BLaER1 treated with 17β-estradiol and CSF1 and Interleukin-3, amounts not matched to agents 10 nM and 100 nM (cell line): ENCODE measurements at regions not wholly inside any gene's neighbourhood (a gene's known extent, or its start where the extent isn't known, plus 50 kb on each side); places are given as distances from the start of the nearest gene placed in this dataset.
"Not testable (repeated sequence)": the region's sequence is repeated elsewhere in the genome, so short reads cannot be mapped to it uniquely, and the experiment has no call there.

Experiments used
- H3K27ac ChIP-seq, 11 experiments: shearing (Covaris generic); formaldehyde crosslinking; 2 replicates each; pipeline ENCODE4 v1.8.1; 2022
- H3K27me3 ChIP-seq, 11 experiments: shearing (Covaris generic); formaldehyde crosslinking; 2 replicates each; pipeline ENCODE4 v1.8.1; 2022
- H3K36me3 ChIP-seq, 11 experiments: shearing (Covaris generic); formaldehyde crosslinking; 2 replicates each; pipeline ENCODE4 v1.8.1; 2022
- H3K4me1 ChIP-seq, 10 experiments: shearing (Covaris generic); formaldehyde crosslinking; 2 replicates each; pipeline ENCODE4 v1.8.1; 2022
- H3K4me2 ChIP-seq, 11 experiments: shearing (Covaris generic); formaldehyde crosslinking; 2 replicates each; pipeline ENCODE4 v1.8.1; 2022
- H3K4me3 ChIP-seq, 10 experiments: shearing (Covaris generic); formaldehyde crosslinking; 2 replicates each; pipeline ENCODE4 v1.8.1; 2022
- H3K9ac ChIP-seq, 11 experiments: shearing (Covaris generic); formaldehyde crosslinking; 2 replicates each; pipeline ENCODE4 v1.8.1; 2022
- H3K9me3 ChIP-seq, 11 experiments: shearing (Covaris generic); formaldehyde crosslinking; replicated peaks in 1 of 11; 2 replicates each; pipeline ENCODE4 v1.8.1; 2022
- H4K20me1 ChIP-seq, 11 experiments: shearing (Covaris generic); formaldehyde crosslinking; 2 replicates each; pipeline ENCODE4 v1.8.1; 2022
- Cebpa-rat ChIP-seq, 11 experiments: shearing (Covaris generic); IDR thresholded peaks; 2 replicates each; pipeline ENCODE4 v1.8.1; 2022

- Histone ChIP-seq H3K9me3 (no peaks in the 10 kb centered on the region), H3K4me2 (0 out of 22 replicates have a peak overlapping the region, but pooled peaks of 1 of the 11 experiments have one; percentile 7), H3K9ac (no peak overlapping the region), H3K27ac (no peak overlapping the region), H3K4me3 (no peak overlapping the region), H4K20me1 (no peaks in the 10 kb centered on the region), H3K36me3 (no peaks in the 10 kb centered on the region), H3K4me1 (peaks cover 0 to 11% (median 2%) of the 10 kb centered on the region in 10 experiments; a peak in 7 of 20 replicates), H3K27me3 (no peaks in the 10 kb centered on the region)
- no peak for TF ChIP-seq Cebpa-rat (IDR thresholded peaks at IDR 0.05)
Observed at GRCh38 chr20:40865095-40865494, 163.5 kb upstream of the TOP1 start.

DNA sequence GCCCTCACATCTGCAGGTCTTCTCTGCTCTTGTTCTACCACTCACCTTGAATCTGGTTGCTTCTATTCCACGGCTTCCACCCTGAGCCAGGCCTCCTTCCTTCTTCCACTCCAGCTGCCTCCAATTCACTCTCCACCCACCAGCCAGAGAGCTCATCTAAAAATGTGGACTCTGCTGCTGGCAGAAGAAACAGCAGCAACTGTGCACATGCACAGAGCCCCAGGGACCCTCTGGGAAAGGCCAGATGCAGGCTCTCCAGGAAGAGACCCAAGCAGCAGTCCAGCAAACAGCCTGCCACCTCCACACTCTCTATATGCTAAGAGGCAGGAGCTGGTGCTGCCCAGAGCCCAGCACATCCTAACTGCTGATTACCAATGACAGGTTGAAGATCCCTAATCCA, 162.6 kb upstream of the TOP1 start:
- Histone ChIP-seq H3K4me3 (no peak overlapping the region), H3K4me2 (peak overlapping the region in 3 of 11 experiments; percentile 2 to 22 (median 7); a peak in 4 of 22 replicates), H3K9ac (no peak overlapping the region), H3K36me3 (no peaks in the 10 kb centered on the region), H3K27me3 (no peaks in the 10 kb centered on the region), H3K4me1 (peaks cover 0 to 11% (median 2%) of the 10 kb centered on the region in 10 experiments; a peak in 7 of 20 replicates), H3K9me3 (no peaks in the 10 kb centered on the region), H4K20me1 (no peaks in the 10 kb centered on the region), H3K27ac (no peak overlapping the region)
- TF ChIP-seq Cebpa-rat (IDR thresholded peaks at IDR 0.05): no peak

DNA sequence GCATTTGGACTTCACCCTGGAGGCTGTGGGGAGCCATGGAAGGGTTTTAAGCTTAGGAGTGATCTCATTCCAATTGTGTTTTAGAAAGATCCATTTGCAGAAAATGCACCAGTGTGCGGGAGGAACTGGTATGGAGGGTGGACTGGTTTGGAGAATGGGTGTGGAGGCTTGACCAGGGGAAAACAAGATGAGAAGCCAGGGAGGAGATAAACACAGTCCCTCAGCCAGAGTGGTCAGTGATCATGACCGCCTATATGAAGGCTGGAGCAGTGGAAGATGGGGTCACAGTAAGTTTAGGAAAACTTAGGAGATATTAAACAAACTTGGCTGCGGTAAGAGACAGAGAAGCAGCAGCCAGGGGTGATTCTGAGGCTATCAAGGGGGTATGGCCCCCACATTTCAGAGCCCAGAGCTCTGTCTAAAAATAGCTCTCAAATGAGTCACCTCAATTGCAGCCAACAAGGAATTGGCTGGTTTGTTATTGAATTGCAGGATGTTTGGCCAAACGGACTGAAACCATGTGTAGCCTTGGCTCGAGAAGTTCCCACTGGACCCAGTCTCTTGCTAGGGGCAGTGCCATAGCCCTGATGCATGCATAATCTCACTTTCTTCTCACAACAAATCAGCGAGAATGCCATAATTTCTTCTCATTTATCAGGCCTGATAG, 159.9 kb upstream of the TOP1 start:
- H4K20me1 ChIP-seq: no peaks in the 10 kb centered on the region
- H3K4me1 ChIP-seq: peaks cover 0 to 6% (median 0%) of the 10 kb centered on the region in 10 experiments; a peak in 5 of 20 replicates
- no peak overlapping the region for H3K4me2 ChIP-seq
- H3K4me3 ChIP-seq: no peak overlapping the region
- H3K9ac ChIP-seq: no peak overlapping the region
- no peaks in the 10 kb centered on the region for H3K36me3 ChIP-seq
- no peak overlapping the region for H3K27ac ChIP-seq
- no peaks in the 10 kb centered on the region for H3K9me3 ChIP-seq
- no peak for TF ChIP-seq Cebpa-rat (IDR thresholded peaks at IDR 0.05)
- H3K27me3 ChIP-seq: no peaks in the 10 kb centered on the region

DNA sequence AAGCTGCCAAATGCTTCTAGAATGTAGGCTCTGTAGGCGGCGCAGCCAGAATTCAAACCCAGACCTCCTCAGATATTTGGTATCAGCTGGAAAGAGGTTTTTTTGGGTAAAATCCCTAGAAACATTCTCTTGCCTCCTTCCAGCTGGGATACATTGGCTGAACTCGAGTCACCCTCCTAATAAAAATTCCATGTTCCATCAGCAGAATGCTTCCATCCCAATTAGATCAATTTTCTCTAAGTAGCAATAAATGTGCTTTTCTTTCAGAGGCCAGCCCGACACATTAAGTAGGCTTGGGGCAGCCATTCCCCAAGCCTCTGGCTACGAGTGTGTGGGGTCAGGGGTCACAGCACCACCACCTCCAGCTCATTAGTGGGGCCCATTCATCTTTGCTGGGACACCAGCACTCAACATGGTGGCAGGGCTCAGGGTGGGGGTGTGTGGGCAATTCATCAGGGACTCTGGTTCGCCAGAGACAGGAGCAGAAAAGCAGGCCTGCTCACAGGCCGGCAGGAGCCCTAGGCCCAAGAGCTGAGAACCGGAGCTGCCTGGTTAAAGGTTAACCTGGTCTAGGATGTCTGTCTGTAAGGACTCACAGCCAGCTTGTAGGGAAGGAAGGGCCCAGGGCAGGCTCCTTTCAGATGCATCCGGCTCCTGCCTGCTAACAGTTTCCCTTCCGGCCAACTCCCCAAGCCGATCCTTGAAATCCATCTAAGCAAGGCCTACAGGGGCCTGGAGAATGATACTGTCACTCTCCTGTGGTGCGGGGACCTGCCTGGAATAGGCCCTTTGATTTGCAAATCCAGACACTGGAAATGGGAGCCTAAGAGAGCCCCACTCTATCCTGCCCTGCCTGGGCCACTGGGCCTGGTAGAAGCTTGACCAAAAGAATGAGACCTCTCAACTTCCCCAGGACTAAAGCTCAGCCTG, 159.1 kb upstream of the TOP1 start:
- H3K4me3 ChIP-seq: no peak overlapping the region
- TF ChIP-seq Cebpa-rat (IDR thresholded peaks at IDR 0.05): no peak
- H3K9me3 ChIP-seq: no peaks in the 10 kb centered on the region
- no peaks in the 10 kb centered on the region for H4K20me1 ChIP-seq
- H3K36me3 ChIP-seq: no peaks in the 10 kb centered on the region
- no peaks in the 10 kb centered on the region for H3K27me3 ChIP-seq
- H3K4me1 ChIP-seq: peaks cover 0 to 6% (median 0%) of the 10 kb centered on the region in 10 experiments; a peak in 5 of 20 replicates
- no peak overlapping the region for H3K4me2 ChIP-seq
- no peak overlapping the region for H3K27ac ChIP-seq
- H3K9ac ChIP-seq: no peak overlapping the region

- Histone ChIP-seq H3K4me3 (no peak overlapping the region), H3K9me3 (peaks cover 0 to 7% (median 2%) of the 10 kb centered on the region in 11 experiments; a peak in 11 of 22 replicates), H3K27ac (no peak overlapping the region), H3K4me1 (peaks cover 0 to 12% (median 8%) of the 10 kb centered on the region in 10 experiments; a peak in 16 of 20 replicates), H3K36me3 (no peaks in the 10 kb centered on the region), H3K27me3 (no peaks in the 10 kb centered on the region), H3K4me2 (no peak overlapping the region), H3K9ac (no peak overlapping the region), H4K20me1 (no peaks in the 10 kb centered on the region)
- no peak for TF ChIP-seq Cebpa-rat (IDR thresholded peaks at IDR 0.05)
Observed at GRCh38 chr20:40875116-40876085, 153.2 kb upstream of the TOP1 start.

GRCh38 chr20:40878099-40878498, 150.5 kb upstream of the TOP1 start:
- not testable (repeated sequence) for H3K4me3 ChIP-seq, H3K9ac ChIP-seq, H3K27me3 ChIP-seq, H3K27ac ChIP-seq, H4K20me1 ChIP-seq, H3K36me3 ChIP-seq, H3K4me2 ChIP-seq
- H3K9me3 ChIP-seq: peaks cover 6 to 16% (median 11%) of the 10 kb centered on the region in 11 experiments; a peak in 16 of 22 replicates
- peaks cover 15 to 39% (median 35%) of the 10 kb centered on the region in 10 experiments for H3K4me1 ChIP-seq

DNA sequence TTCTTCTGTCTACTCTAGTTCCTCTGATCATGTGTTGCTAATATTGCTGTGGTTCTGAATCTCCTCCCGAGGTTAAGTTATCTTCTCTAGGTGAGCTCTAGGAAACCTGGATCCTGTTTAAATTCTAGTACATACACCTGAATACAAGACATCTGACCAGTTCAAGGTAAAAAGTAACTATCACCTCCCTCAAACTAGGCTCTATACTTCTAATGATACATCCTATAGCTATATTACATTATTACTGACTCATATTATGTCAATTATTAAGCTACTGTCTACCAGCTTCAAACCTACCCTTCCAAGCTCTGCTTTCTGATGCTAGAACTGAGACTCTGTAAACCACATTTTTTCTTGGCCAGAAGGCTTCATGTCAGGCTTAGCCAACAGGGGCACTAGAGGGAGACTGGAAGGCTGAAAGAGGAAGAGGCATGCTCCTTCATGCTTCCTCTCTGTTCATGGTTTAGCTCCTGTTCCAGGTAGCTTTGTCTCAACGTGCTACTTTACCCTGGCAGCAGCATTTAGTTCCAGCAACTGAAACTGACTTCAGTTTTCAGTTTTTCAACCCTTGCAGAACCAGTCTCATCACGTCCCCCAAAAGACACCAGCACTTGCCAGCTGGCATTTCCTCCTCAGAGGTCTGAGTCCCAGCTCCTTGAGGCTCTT, 148.4 kb upstream of the TOP1 start:
- H3K4me1 ChIP-seq: peaks cover 15 to 57% (median 49%) of the 10 kb centered on the region in 10 experiments
- peak overlapping the region in 8 of 11 experiments; percentile 65 to 87 (median 82); a peak in 16 of 22 replicates for H3K4me2 ChIP-seq
- H4K20me1 ChIP-seq: no peaks in the 10 kb centered on the region
- no peaks in the 10 kb centered on the region for H3K27me3 ChIP-seq
- no peaks in the 10 kb centered on the region for H3K36me3 ChIP-seq
- TF ChIP-seq Cebpa-rat (IDR thresholded peaks at IDR 0.05): no peak
- H3K9me3 ChIP-seq: peaks cover 6 to 16% (median 11%) of the 10 kb centered on the region in 11 experiments; a peak in 16 of 22 replicates
- H3K4me3 ChIP-seq: peak overlapping the region in 1 of 10 experiments; percentile 7; a peak in 1 of 20 replicates
- peak overlapping the region in 3 of 11 experiments; percentile 4 to 59 (median 11); a peak in 3 of 22 replicates for H3K9ac ChIP-seq
- H3K27ac ChIP-seq: peak overlapping the region in 8 of 11 experiments; percentile 35 to 87 (median 82); a peak in 15 of 22 replicates

DNA sequence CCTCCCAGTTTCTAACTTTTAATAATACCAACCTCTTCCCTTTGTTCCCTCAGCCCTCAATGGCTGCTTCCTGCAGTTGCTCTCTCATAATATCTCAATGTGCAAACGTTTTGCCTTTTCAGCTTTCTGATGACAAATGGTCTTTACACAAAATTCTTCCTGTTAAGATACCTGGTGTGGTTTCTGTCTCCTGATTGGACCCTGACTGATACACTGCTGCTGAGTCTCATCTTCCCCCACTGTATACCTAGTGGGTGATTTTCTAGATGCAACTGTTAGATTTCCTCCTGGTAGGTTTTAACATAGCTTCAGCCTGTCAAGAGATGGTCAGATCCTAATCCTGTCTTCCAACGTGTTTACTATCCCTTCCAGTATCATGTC, 147.9 kb upstream of the TOP1 start:
- Histone ChIP-seq H3K9ac (peak overlapping the region in 3 of 11 experiments; percentile 4 to 59 (median 11); a peak in 3 of 22 replicates), H3K9me3 (peaks cover 6 to 16% (median 11%) of the 10 kb centered on the region in 11 experiments; a peak in 16 of 22 replicates), H3K4me3 (peak overlapping the region in 1 of 10 experiments; percentile 7; a peak in 1 of 20 replicates), H3K27me3 (no peaks in the 10 kb centered on the region), H4K20me1 (no peaks in the 10 kb centered on the region), H3K36me3 (no peaks in the 10 kb centered on the region), H3K27ac (peak overlapping the region in 8 of 11 experiments; percentile 35 to 87 (median 82); a peak in 15 of 22 replicates), H3K4me2 (peak overlapping the region in 8 of 11 experiments; percentile 65 to 87 (median 82); a peak in 16 of 22 replicates), H3K4me1 (peaks cover 15 to 57% (median 49%) of the 10 kb centered on the region in 10 experiments)
- no peak for TF ChIP-seq Cebpa-rat (IDR thresholded peaks at IDR 0.05)
